ENCODE measurements at regions not wholly inside any gene's neighbourhood (a gene's known extent, or its start where the extent isn't known, plus 50 kb on each side); places are given as distances from the start of the nearest gene placed in this dataset.

- no peak for DNase-seq
These were observed 184.1 kb downstream of the MBOAT1 start for GRCh38 chr6:20028143-20028542.

- DNase-seq = no peak
These were observed 183.7 kb downstream of the MBOAT1 start for GRCh38 chr6:20028562-20028961.

GRCh38 chr6:20029979-20030378 is 182.3 kb downstream of the MBOAT1 start:
- no peak for DNase-seq

- DNase-seq = no peak
These were observed 180.9 kb downstream of the MBOAT1 start for GRCh38 chr6:20031342-20031741.

GRCh38 chr6:20033697-20034407 is 178.4 kb downstream of the MBOAT1 start:
- no peak for DNase-seq

GRCh38 chr6:20034408-20034769 is 177.9 kb downstream of the MBOAT1 start:
- DNase-seq = no peak

GRCh38 chr6:20036141-20036677 is 176.1 kb downstream of the MBOAT1 start:
- no peak for DNase-seq

GRCh38 chr6:20038410-20039204 is 173.7 kb downstream of the MBOAT1 start:
- DNase-seq = no peak

GRCh38 chr6:20044883-20045282 is 167.4 kb downstream of the MBOAT1 start:
- no peak for DNase-seq
